ENCODE measurements at regions not wholly inside any gene's neighbourhood (a gene's known extent, or its start where the extent isn't known, plus 50 kb on each side); places are given as distances from the start of the nearest gene placed in this dataset.
"Not testable (repeated sequence)": the region's sequence is repeated elsewhere in the genome, so short reads cannot be mapped to it uniquely, and the experiment has no call there.

DNA sequence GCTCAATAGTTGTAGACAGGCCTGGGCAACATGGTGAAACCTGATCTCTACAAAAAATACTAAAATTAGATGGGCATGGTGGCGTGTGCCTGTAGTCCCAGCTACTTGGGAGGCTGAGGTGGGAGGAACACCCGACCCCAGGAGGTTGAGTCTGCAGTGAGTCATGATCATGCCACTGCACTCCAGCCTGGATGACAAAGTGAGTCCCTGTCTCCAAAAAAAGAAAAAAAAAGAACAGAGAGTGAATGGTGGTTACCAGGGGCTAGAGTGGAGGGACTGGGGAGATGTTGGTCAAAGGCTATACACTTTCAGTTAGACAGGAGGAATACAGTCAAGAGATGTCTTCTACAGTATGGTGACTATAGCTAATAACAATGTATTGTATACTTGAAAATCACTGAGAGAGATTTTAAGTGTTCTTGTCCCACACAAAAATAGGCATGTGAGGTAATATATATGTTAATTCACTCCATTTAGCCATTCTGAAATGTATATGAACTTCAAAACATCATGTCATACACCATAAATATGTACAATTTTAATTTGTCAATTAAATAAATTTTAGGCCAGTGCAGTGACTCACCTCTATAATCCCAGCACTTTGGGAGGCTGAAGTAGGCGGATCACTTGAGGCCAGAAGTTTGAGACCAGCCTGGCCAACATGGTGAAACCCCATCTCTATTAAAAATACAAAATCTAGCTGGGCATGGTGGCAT is 148.6 kb downstream of the CRLF3 start:
- TF ChIP-seq, protein P1, sequence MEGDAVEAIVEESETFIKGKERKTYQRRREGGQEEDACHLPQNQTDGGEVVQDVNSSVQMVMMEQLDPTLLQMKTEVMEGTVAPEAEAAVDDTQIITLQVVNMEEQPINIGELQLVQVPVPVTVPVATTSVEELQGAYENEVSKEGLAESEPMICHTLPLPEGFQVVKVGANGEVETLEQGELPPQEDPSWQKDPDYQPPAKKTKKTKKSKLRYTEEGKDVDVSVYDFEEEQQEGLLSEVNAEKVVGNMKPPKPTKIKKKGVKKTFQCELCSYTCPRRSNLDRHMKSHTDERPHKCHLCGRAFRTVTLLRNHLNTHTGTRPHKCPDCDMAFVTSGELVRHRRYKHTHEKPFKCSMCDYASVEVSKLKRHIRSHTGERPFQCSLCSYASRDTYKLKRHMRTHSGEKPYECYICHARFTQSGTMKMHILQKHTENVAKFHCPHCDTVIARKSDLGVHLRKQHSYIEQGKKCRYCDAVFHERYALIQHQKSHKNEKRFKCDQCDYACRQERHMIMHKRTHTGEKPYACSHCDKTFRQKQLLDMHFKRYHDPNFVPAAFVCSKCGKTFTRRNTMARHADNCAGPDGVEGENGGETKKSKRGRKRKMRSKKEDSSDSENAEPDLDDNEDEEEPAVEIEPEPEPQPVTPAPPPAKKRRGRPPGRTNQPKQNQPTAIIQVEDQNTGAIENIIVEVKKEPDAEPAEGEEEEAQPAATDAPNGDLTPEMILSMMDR (conservative IDR thresholded peaks at IDR 0.05 in 1 of 2, IDR thresholded peaks at IDR 0.05 in 1 of 2; ENCODE audit: low read depth in 1 of 2, low read length in 2 of 2) = not testable (repeated sequence)
- TF ChIP-seq EZH2 (IDR thresholded peaks at IDR 0.05; ENCODE audit: low read length, missing control alignments) = not testable (repeated sequence)
